ENCODE measurements at regions not wholly inside any gene's neighbourhood (a gene's known extent, or its start where the extent isn't known, plus 50 kb on each side); places are given as distances from the start of the nearest gene placed in this dataset.

GRCh38 chr2:150282357-150282756, 205.1 kb downstream of the RND3 start:
- no peaks in the 10 kb centered on the region for H3K27me3 ChIP-seq (ENCODE audit: control insufficient read depth, insufficient read depth, low read length)
- H4K20me1 ChIP-seq (ENCODE audit: control insufficient read depth, extremely low read depth, insufficient read depth, low read length): no peaks in the 10 kb centered on the region
- no peak overlapping the region for H3K4me3 ChIP-seq (replicated peaks in 1 of 4; ENCODE audit: control extremely low read depth in 1 of 4, insufficient read depth in 1 of 4, low read depth in 3 of 4, low read length in 4 of 4)
- no peak overlapping the region for H3K9ac ChIP-seq (ENCODE audit: insufficient read depth, low read length)
- H3K4me1 ChIP-seq (ENCODE audit: control insufficient read depth, extremely low read depth, insufficient read depth, low read length): no peaks in the 10 kb centered on the region
- H3K27ac ChIP-seq (ENCODE audit: insufficient read depth, low read length): no peak overlapping the region
- no peak overlapping the region for H3K4me2 ChIP-seq (ENCODE audit: extremely low read depth, insufficient read depth, low read length)
- no peak for DNase-seq (ENCODE audit: low read depth in 2 of 2)
- no peaks in the 10 kb centered on the region for H3K9me3 ChIP-seq (ENCODE audit: control insufficient read depth, insufficient read depth, low read depth, low read length)
- H3K36me3 ChIP-seq (ENCODE audit: control insufficient read depth, insufficient read depth, low read length): no peaks in the 10 kb centered on the region
- no peaks in the 10 kb centered on the region for H3K79me2 ChIP-seq (ENCODE audit: control insufficient read depth, insufficient read depth, low read length)
- TF ChIP-seq EZH2 (IDR thresholded peaks at IDR 0.05; ENCODE audit: low read length, missing control alignments) (no peak), CTCF (conservative IDR thresholded peaks at IDR 0.05 in 1 of 2, IDR thresholded peaks at IDR 0.05 in 1 of 2; ENCODE audit: low read depth in 1 of 2, low read length in 2 of 2) (no peak)
- no peak overlapping the region for H2AFZ ChIP-seq (ENCODE audit: low read length)

GRCh38 chr2:150280231-150280630, 207.2 kb downstream of the RND3 start:
- Histone ChIP-seq H3K36me3 (ENCODE audit: control insufficient read depth, insufficient read depth, low read length) (no peaks in the 10 kb centered on the region), H3K9me3 (ENCODE audit: control insufficient read depth, insufficient read depth, low read depth, low read length) (no peaks in the 10 kb centered on the region), H3K27ac (ENCODE audit: insufficient read depth, low read length) (no peak overlapping the region), H3K4me3 (replicated peaks in 1 of 4; ENCODE audit: control extremely low read depth in 1 of 4, insufficient read depth in 1 of 4, low read depth in 3 of 4, low read length in 4 of 4) (no peak overlapping the region), H3K9ac (ENCODE audit: insufficient read depth, low read length) (no peak overlapping the region), H3K4me2 (ENCODE audit: extremely low read depth, insufficient read depth, low read length) (peak overlapping the region; percentile 4), H4K20me1 (ENCODE audit: control insufficient read depth, extremely low read depth, insufficient read depth, low read length) (no peaks in the 10 kb centered on the region), H3K79me2 (ENCODE audit: control insufficient read depth, insufficient read depth, low read length) (no peaks in the 10 kb centered on the region), H2AFZ (ENCODE audit: low read length) (no peak overlapping the region), H3K4me1 (ENCODE audit: control insufficient read depth, extremely low read depth, insufficient read depth, low read length) (no peaks in the 10 kb centered on the region), H3K27me3 (ENCODE audit: control insufficient read depth, insufficient read depth, low read length) (no peaks in the 10 kb centered on the region)
- DNase-seq (ENCODE audit: low read depth in 2 of 2): peak; percentile 70 to 88
- TF ChIP-seq CTCF (conservative IDR thresholded peaks at IDR 0.05 in 1 of 2, IDR thresholded peaks at IDR 0.05 in 1 of 2; ENCODE audit: low read depth in 1 of 2, low read length in 2 of 2): no peak
- no peak for TF ChIP-seq EZH2 (IDR thresholded peaks at IDR 0.05; ENCODE audit: low read length, missing control alignments)

- H3K9ac ChIP-seq (ENCODE audit: insufficient read depth, low read length): no peak overlapping the region
- no peaks in the 10 kb centered on the region for H3K4me1 ChIP-seq (ENCODE audit: control insufficient read depth, extremely low read depth, insufficient read depth, low read length)
- no peak overlapping the region for H2AFZ ChIP-seq (ENCODE audit: low read length)
- no peak overlapping the region for H3K4me2 ChIP-seq (ENCODE audit: extremely low read depth, insufficient read depth, low read length)
- no peaks in the 10 kb centered on the region for H3K79me2 ChIP-seq (ENCODE audit: control insufficient read depth, insufficient read depth, low read length)
- no peaks in the 10 kb centered on the region for H3K27me3 ChIP-seq (ENCODE audit: control insufficient read depth, insufficient read depth, low read length)
- H4K20me1 ChIP-seq (ENCODE audit: control insufficient read depth, extremely low read depth, insufficient read depth, low read length): no peaks in the 10 kb centered on the region
- TF ChIP-seq EZH2 (IDR thresholded peaks at IDR 0.05; ENCODE audit: low read length, missing control alignments) (no peak), CTCF (conservative IDR thresholded peaks at IDR 0.05 in 1 of 2, IDR thresholded peaks at IDR 0.05 in 1 of 2; ENCODE audit: low read depth in 1 of 2, low read length in 2 of 2) (no peak)
- DNase-seq (ENCODE audit: low read depth in 2 of 2): no peak
- no peaks in the 10 kb centered on the region for H3K9me3 ChIP-seq (ENCODE audit: control insufficient read depth, insufficient read depth, low read depth, low read length)
- no peak overlapping the region for H3K27ac ChIP-seq (ENCODE audit: insufficient read depth, low read length)
- no peak overlapping the region for H3K4me3 ChIP-seq (replicated peaks in 1 of 4; ENCODE audit: control extremely low read depth in 1 of 4, insufficient read depth in 1 of 4, low read depth in 3 of 4, low read length in 4 of 4)
- H3K36me3 ChIP-seq (ENCODE audit: control insufficient read depth, insufficient read depth, low read length): no peaks in the 10 kb centered on the region
Measured at GRCh38 chr2:150279686-150280085, 207.8 kb downstream of the RND3 start.

Data from fibroblast of lung (primary cell).